ENCODE measurements at regions not wholly inside any gene's neighbourhood (a gene's known extent, or its start where the extent isn't known, plus 50 kb on each side); places are given as distances from the start of the nearest gene placed in this dataset.

- no peak for TF ChIP-seq CTCF (IDR thresholded peaks at IDR 0.05)
- Histone ChIP-seq H3K4me3 (ENCODE audit: low read depth, low read length) (no peak overlapping the region), H2AFZ (no peak overlapping the region), H3K27me3 (ENCODE audit: control insufficient read depth, insufficient read depth, low read length) (no peaks in the 10 kb centered on the region), H3K4me2 (ENCODE audit: low read length) (no peak overlapping the region), H3K27ac (no peak overlapping the region), H3K9ac (no peak overlapping the region), H3K79me2 (no peaks in the 10 kb centered on the region), H3K36me3 (ENCODE audit: control insufficient read depth, insufficient read depth, low read length) (no peaks in the 10 kb centered on the region), H3K4me1 (no peaks in the 10 kb centered on the region), H3K9me3 (ENCODE audit: control insufficient read depth, low read length) (no peaks in the 10 kb centered on the region)
Observed at GRCh38 chr14:83534995-83535394, 1994.9 kb upstream of the FLRT2 start.

GRCh38 chr14:83535444-83535843 lies 1994.5 kb upstream of the FLRT2 start:
- no peaks in the 10 kb centered on the region for H3K27me3 ChIP-seq (ENCODE audit: control insufficient read depth, insufficient read depth, low read length)
- H3K9ac ChIP-seq, result no peak overlapping the region

GRCh38 chr14:83541147-83541546 lies 1988.8 kb upstream of the FLRT2 start:
- Histone ChIP-seq H3K79me2 (no peaks in the 10 kb centered on the region), H3K27ac (no peak overlapping the region), H3K27me3 (ENCODE audit: control insufficient read depth, insufficient read depth, low read length) (no peaks in the 10 kb centered on the region), H3K9me3 (ENCODE audit: control insufficient read depth, low read length) (no peaks in the 10 kb centered on the region), H3K9ac (no peak overlapping the region), H3K36me3 (ENCODE audit: control insufficient read depth, insufficient read depth, low read length) (no peaks in the 10 kb centered on the region), H3K4me1 (no peaks in the 10 kb centered on the region), H2AFZ (no peak overlapping the region), H3K4me3 (ENCODE audit: low read depth, low read length) (no peak overlapping the region), H3K4me2 (ENCODE audit: low read length) (no peak overlapping the region)
- TF ChIP-seq CTCF (IDR thresholded peaks at IDR 0.05), result no peak

More at GRCh38 chr14:83535444-83535843, 1994.5 kb upstream of the FLRT2 start:
- H3K4me2 ChIP-seq (ENCODE audit: low read length), result no peak overlapping the region
- H3K4me3 ChIP-seq (ENCODE audit: low read depth, low read length), result no peak overlapping the region
- no peaks in the 10 kb centered on the region for H3K79me2 ChIP-seq
- H3K4me1 ChIP-seq, result no peaks in the 10 kb centered on the region
- H3K27ac ChIP-seq, result no peak overlapping the region
- no peak overlapping the region for H2AFZ ChIP-seq
- no peaks in the 10 kb centered on the region for H3K9me3 ChIP-seq (ENCODE audit: control insufficient read depth, low read length)
- no peaks in the 10 kb centered on the region for H3K36me3 ChIP-seq (ENCODE audit: control insufficient read depth, insufficient read depth, low read length)
- no peak for TF ChIP-seq CTCF (IDR thresholded peaks at IDR 0.05)

GRCh38 chr14:83548061-83548839 lies 1981.7 kb upstream of the FLRT2 start:
- no peak for TF ChIP-seq CTCF (IDR thresholded peaks at IDR 0.05)
- Histone ChIP-seq H3K4me3 (ENCODE audit: low read depth, low read length) (no peak overlapping the region), H3K4me2 (ENCODE audit: low read length) (no peak overlapping the region), H2AFZ (no peak overlapping the region), H3K36me3 (ENCODE audit: control insufficient read depth, insufficient read depth, low read length) (no peaks in the 10 kb centered on the region), H3K27ac (no peak overlapping the region), H3K27me3 (ENCODE audit: control insufficient read depth, insufficient read depth, low read length) (no peaks in the 10 kb centered on the region), H3K9me3 (ENCODE audit: control insufficient read depth, low read length) (no peaks in the 10 kb centered on the region), H3K4me1 (no peaks in the 10 kb centered on the region), H3K9ac (no peak overlapping the region), H3K79me2 (no peaks in the 10 kb centered on the region)

- H3K4me3 ChIP-seq (ENCODE audit: low read depth, low read length), result no peak overlapping the region
- no peak overlapping the region for H3K27ac ChIP-seq
- H3K27me3 ChIP-seq (ENCODE audit: control insufficient read depth, insufficient read depth, low read length), result no peaks in the 10 kb centered on the region
- no peak overlapping the region for H3K4me2 ChIP-seq (ENCODE audit: low read length)
- no peaks in the 10 kb centered on the region for H3K79me2 ChIP-seq
- H3K4me1 ChIP-seq, result no peaks in the 10 kb centered on the region
- H2AFZ ChIP-seq, result no peak overlapping the region
- no peaks in the 10 kb centered on the region for H3K9me3 ChIP-seq (ENCODE audit: control insufficient read depth, low read length)
- no peak overlapping the region for H3K9ac ChIP-seq
- H3K36me3 ChIP-seq (ENCODE audit: control insufficient read depth, insufficient read depth, low read length), result no peaks in the 10 kb centered on the region
- TF ChIP-seq CTCF (IDR thresholded peaks at IDR 0.05), result no peak
Observed at GRCh38 chr14:83556065-83556464, 1973.9 kb upstream of the FLRT2 start.
